HEK293T (cell line): ENCODE measurements at regions not wholly inside any gene's neighbourhood (a gene's known extent, or its start where the extent isn't known, plus 50 kb on each side); places are given as distances from the start of the nearest gene placed in this dataset.

ENCODE experiments used
- CTCF ChIA-PET: fragments of 350-600 bp; formaldehyde crosslinking; extraction: SDS; loops from one replicate; lab custom pipeline; 2021; ENCODE audit warnings: antibody characterized with exemption, inconsistent platforms; lab: Yijun Ruan, JAX
- POLR2A ChIA-PET: fragments of 350-600 bp; formaldehyde crosslinking; extraction: SDS; loops from one replicate; lab custom pipeline; 2020; ENCODE audit warnings: antibody characterized with exemption, inconsistent platforms; lab: Yijun Ruan, JAX
- DNase-seq: peaks from one replicate; pipeline ENCODE4 v3.0.0; 2012; ENCODE audit warnings: mixed read lengths; ENCODE audit errors: extremely low spot score
- ARNT ChIP-seq: fragments of 450-650 bp; IDR thresholded peaks from 2 replicates; pipeline ENCODE4 v1.6.1; 2017; ENCODE audit warnings: mild to moderate bottlenecking
- BHLHE40 ChIP-seq: fragments of 450-650 bp; IDR thresholded peaks from 2 replicates; pipeline ENCODE4 v1.6.1; 2016; ENCODE audit warnings: mild to moderate bottlenecking, moderate library complexity, borderline replicate concordance
- CTBP1 ChIP-seq: fragments of 450-650 bp; IDR thresholded peaks from 2 replicates; pipeline ENCODE4 v1.6.1; 2016; ENCODE audit warnings: borderline replicate concordance
- ELF4 ChIP-seq: fragments of 450-650 bp; IDR thresholded peaks from 2 replicates; pipeline ENCODE4 v1.6.1; 2017; ENCODE audit warnings: antibody characterized with exemption
- FOXA1 ChIP-seq: fragments of 450-650 bp; IDR thresholded peaks from 2 replicates; pipeline ENCODE4 v1.6.1; 2016; ENCODE audit warnings: mild to moderate bottlenecking
- FOXK2 ChIP-seq: fragments of 450-650 bp; IDR thresholded peaks from 2 replicates; pipeline ENCODE4 v1.6.1; 2016; ENCODE audit warnings: mild to moderate bottlenecking
- FOXM1 ChIP-seq: fragments of 450-650 bp; IDR thresholded peaks from 2 replicates; pipeline ENCODE4 v1.6.1; 2017; ENCODE audit warnings: mild to moderate bottlenecking, borderline replicate concordance
- HDGF ChIP-seq: fragments of 450-650 bp; IDR thresholded peaks from 2 replicates; pipeline ENCODE4 v1.6.1; 2017; ENCODE audit warnings: antibody characterized with exemption, borderline replicate concordance
- L3MBTL2 ChIP-seq: fragments of 450-650 bp; conservative IDR thresholded peaks from 2 replicates; pipeline ENCODE4 v1.6.1; 2016; ENCODE audit warnings: mild to moderate bottlenecking
- LEF1 ChIP-seq: fragments of 450-650 bp; IDR thresholded peaks from 2 replicates; pipeline ENCODE4 v1.6.1; 2017; ENCODE audit warnings: mild to moderate bottlenecking, borderline replicate concordance
- NFRKB ChIP-seq: fragments of 450-650 bp; IDR thresholded peaks from 2 replicates; pipeline ENCODE4 v1.6.1; 2016; ENCODE audit warnings: mild to moderate bottlenecking, moderate library complexity
- PKNOX1 ChIP-seq: fragments of 450-650 bp; IDR thresholded peaks from 2 replicates; pipeline ENCODE4 v1.6.1; 2016
- SP1 ChIP-seq: fragments of 450-650 bp; IDR thresholded peaks from 2 replicates; pipeline ENCODE4 v1.6.1; 2017
- SUZ12 ChIP-seq: fragments of 450-650 bp; IDR thresholded peaks from 2 replicates; pipeline ENCODE4 v1.6.1; 2016; ENCODE audit warnings: mild to moderate bottlenecking
- TARDBP ChIP-seq: fragments of 450-650 bp; IDR thresholded peaks from 2 replicates; pipeline ENCODE4 v1.6.1; 2016
- ZNF384 ChIP-seq: fragments of 450-650 bp; IDR thresholded peaks from 2 replicates; pipeline ENCODE4 v1.6.1; 2016

GRCh38 chrX:75673468-75673867 is 111.6 kb downstream of the MAGEE2 start:
- ChIA-PET POLR2A (no interaction called here), CTCF (no interaction called here)
- TF ChIP-seq NFRKB (no peak), LEF1 (no peak), FOXK2 (no peak), TARDBP (no peak), SUZ12 (no peak)

GRCh38 chrX:75655627-75656026 is 129.4 kb downstream of the MAGEE2 start:
- POLR2A ChIA-PET, result no interaction called here
- TF ChIP-seq SUZ12 (no peak), PKNOX1 (no peak), L3MBTL2 (no peak), NFRKB (no peak), BHLHE40 (no peak), ELF4 (no peak), FOXK2 (no peak), ZNF384 (no peak), FOXM1 (no peak), CTBP1 (no peak), ARNT (no peak), HDGF (no peak), FOXA1 (no peak), TARDBP (no peak), SP1 (no peak), LEF1 (no peak)
- CTCF ChIA-PET, result no interaction called here
- DNase-seq, result no peak

More at GRCh38 chrX:75673468-75673867, 111.6 kb downstream of the MAGEE2 start:
- DNase-seq, result no peak

- DNase-seq, result no peak
- ChIA-PET CTCF (no interaction called here), POLR2A (no interaction called here)
- TF ChIP-seq FOXM1 (no peak), HDGF (no peak), ZNF384 (no peak), SP1 (no peak), FOXK2 (no peak), NFRKB (no peak), FOXA1 (no peak), BHLHE40 (no peak), L3MBTL2 (no peak), ARNT (no peak), SUZ12 (no peak)
These were observed 127.0 kb upstream of the ZDHHC15 start for GRCh38 chrX:75649829-75650228.

- no peak for TF ChIP-seq FOXM1
- no peak for TF ChIP-seq FOXK2
- TF ChIP-seq L3MBTL2, result no peak
- TF ChIP-seq HDGF, result no peak
- TF ChIP-seq TARDBP, result no peak
- no peak for TF ChIP-seq CTBP1
- TF ChIP-seq SP1, result no peak
- no peak for TF ChIP-seq NFRKB
- TF ChIP-seq PKNOX1, result no peak
- TF ChIP-seq SUZ12, result no peak
- TF ChIP-seq ARNT, result no peak
- no peak for TF ChIP-seq ZNF384
- no peak for TF ChIP-seq FOXA1
- TF ChIP-seq ELF4, result no peak
- no peak for TF ChIP-seq BHLHE40
- TF ChIP-seq LEF1, result no peak
- ChIA-PET POLR2A (no interaction called here), CTCF (no interaction called here)
- no peak for DNase-seq
These were observed 126.2 kb upstream of the ZDHHC15 start for GRCh38 chrX:75648803-75649588.

- TF ChIP-seq ELF4, result no peak
- TF ChIP-seq FOXA1, result no peak
- no peak for TF ChIP-seq LEF1
- no peak for TF ChIP-seq TARDBP
- TF ChIP-seq HDGF, result no peak
- no peak for TF ChIP-seq SUZ12
- no peak for TF ChIP-seq PKNOX1
- TF ChIP-seq SP1, result no peak
- no peak for TF ChIP-seq FOXM1
- ChIA-PET POLR2A (no interaction called here), CTCF (no interaction called here)
- no peak for DNase-seq
These were observed 120.0 kb upstream of the ZDHHC15 start for GRCh38 chrX:75642811-75643361.

- TF ChIP-seq FOXM1 (no peak), SUZ12 (no peak), BHLHE40 (no peak), ZNF384 (no peak), L3MBTL2 (no peak), ARNT (no peak), CTBP1 (no peak), FOXA1 (no peak), SP1 (no peak), ELF4 (no peak), TARDBP (no peak), FOXK2 (no peak), HDGF (no peak), LEF1 (no peak), PKNOX1 (no peak)
- ChIA-PET CTCF (no interaction called here), POLR2A (no interaction called here)
- DNase-seq, result no peak
These were observed 115.5 kb upstream of the ZDHHC15 start for GRCh38 chrX:75638332-75638731.
